Stimulated activated CD8-positive, alpha-beta memory T cell treated with anti-CD3 and anti-CD28 coated beads, Interleukin-4, amount 100 ng/mL, for 4 hours (primary cell): ENCODE measurements at regions not wholly inside any gene's neighbourhood (a gene's known extent, or its start where the extent isn't known, plus 50 kb on each side); places are given as distances from the start of the nearest gene placed in this dataset.

Source experiments
- DNase-seq, 2 donors: peaks; one replicate each; pipeline ENCODE4 v3.0.0-alpha.2; 2020; ENCODE audit warnings: low read depth in 2 of 2, low spot score in 1 of 2

GRCh38 chr10:28922127-28922526 is 244.8 kb downstream of the BAMBI start:
- no peak for DNase-seq

GRCh38 chr10:28922861-28923260 is 245.5 kb downstream of the BAMBI start:
- DNase-seq, result no peak

- no peak for DNase-seq
Observed at GRCh38 chr10:28924717-28925116, 247.4 kb downstream of the BAMBI start.

GRCh38 chr10:28925121-28925663 is 247.9 kb downstream of the BAMBI start:
- DNase-seq, result no peak

- DNase-seq, result no peak
Observed at GRCh38 chr10:28926932-28927331, 249.6 kb downstream of the BAMBI start.

- no peak for DNase-seq
Observed at GRCh38 chr10:28928484-28928883, 251.2 kb downstream of the BAMBI start.

GRCh38 chr10:28929942-28930341 is 252.6 kb downstream of the BAMBI start:
- no peak for DNase-seq

GRCh38 chr10:28930514-28931495 is 253.5 kb downstream of the BAMBI start:
- no peak for DNase-seq

- no peak for DNase-seq
Observed at GRCh38 chr10:28935061-28935460, 257.7 kb downstream of the BAMBI start.

- no peak for DNase-seq
Observed at GRCh38 chr10:28937959-28938358, 260.6 kb downstream of the BAMBI start.

- DNase-seq, result no peak
Observed at GRCh38 chr10:28938745-28939144, 261.4 kb downstream of the BAMBI start.

GRCh38 chr10:28939281-28940157 is 262.2 kb downstream of the BAMBI start:
- DNase-seq, result no peak

- DNase-seq, result no peak
Observed at GRCh38 chr10:28940158-28940888, 263.0 kb downstream of the BAMBI start.

GRCh38 chr10:28942012-28942411 is 264.7 kb downstream of the BAMBI start:
- no peak for DNase-seq

GRCh38 chr10:28945959-28946358 is 268.6 kb downstream of the BAMBI start:
- no peak for DNase-seq

GRCh38 chr10:28946479-28946878 is 269.2 kb downstream of the BAMBI start:
- DNase-seq, result no peak

- DNase-seq, result no peak
Observed at GRCh38 chr10:28947171-28947570, 269.9 kb downstream of the BAMBI start.

- DNase-seq, result no peak
Observed at GRCh38 chr10:28948046-28948445, 270.7 kb downstream of the BAMBI start.

- no peak for DNase-seq
Observed at GRCh38 chr10:28949005-28950004, 272.0 kb downstream of the BAMBI start.

GRCh38 chr10:28951484-28951883 is 274.2 kb downstream of the BAMBI start:
- no peak for DNase-seq
